Stromal cell of bone marrow (primary cell): ENCODE measurements at regions not wholly inside any gene's neighbourhood (a gene's known extent, or its start where the extent isn't known, plus 50 kb on each side); places are given as distances from the start of the nearest gene placed in this dataset.
"Not testable (repeated sequence)": the region's sequence is repeated elsewhere in the genome, so short reads cannot be mapped to it uniquely, and the experiment has no call there.

Experiments
- DNase-seq: peaks from one replicate; pipeline ENCODE4 v3.0.0-alpha.2; 2012; ENCODE audit warnings: low read depth

GRCh38 chr5:168126606-168127005 lies 164.8 kb upstream of the WWC1 start:
- no peak for DNase-seq

DNA sequence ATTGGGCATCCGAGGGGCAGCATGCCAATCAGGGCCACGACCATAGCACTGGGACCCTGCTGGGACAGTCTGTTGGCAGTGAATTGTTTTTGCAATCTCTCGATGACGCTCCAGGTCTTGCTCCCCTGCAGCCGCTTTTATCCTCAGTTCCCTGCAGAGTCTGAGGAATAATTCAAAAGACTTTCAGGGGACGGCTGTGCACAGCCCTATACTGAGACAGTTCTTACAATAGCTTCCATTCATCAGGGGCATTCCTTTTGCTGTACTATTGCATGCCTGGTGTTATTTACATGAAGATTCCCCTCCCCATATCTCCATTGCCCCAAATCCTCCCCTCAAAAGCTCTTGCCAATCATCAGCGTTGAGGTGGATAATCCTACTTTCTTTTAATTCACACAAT lies 163.3 kb upstream of the WWC1 start:
- no peak for DNase-seq

- no peak for DNase-seq
Measured at GRCh38 chr5:168128557-168128956, 162.9 kb upstream of the WWC1 start.

DNA sequence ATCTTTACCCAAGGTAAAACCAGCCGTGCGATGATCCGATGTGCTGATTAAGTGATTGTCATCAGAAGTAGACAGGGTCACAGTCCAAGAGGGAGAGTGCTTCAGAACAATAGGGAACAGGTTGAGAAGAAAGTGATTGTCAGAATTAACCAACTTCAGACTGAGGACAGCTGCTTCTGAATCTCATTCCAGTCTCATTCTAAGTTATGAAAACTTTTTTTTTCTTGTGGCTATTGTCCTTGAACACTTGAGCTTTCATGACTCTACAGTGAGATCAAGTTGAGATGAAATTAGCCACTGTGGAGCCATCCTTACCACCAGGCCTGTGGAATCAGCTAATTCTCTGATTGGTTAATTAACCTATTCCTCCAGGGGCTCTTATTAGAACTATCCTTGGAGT lies 159.9 kb upstream of the WWC1 start:
- DNase-seq = no peak

- DNase-seq = no peak
Measured at GRCh38 chr5:168132241-168132641, 159.2 kb upstream of the WWC1 start.

- DNase-seq = no peak
Measured at GRCh38 chr5:168135897-168136296, 155.5 kb upstream of the WWC1 start.

DNA sequence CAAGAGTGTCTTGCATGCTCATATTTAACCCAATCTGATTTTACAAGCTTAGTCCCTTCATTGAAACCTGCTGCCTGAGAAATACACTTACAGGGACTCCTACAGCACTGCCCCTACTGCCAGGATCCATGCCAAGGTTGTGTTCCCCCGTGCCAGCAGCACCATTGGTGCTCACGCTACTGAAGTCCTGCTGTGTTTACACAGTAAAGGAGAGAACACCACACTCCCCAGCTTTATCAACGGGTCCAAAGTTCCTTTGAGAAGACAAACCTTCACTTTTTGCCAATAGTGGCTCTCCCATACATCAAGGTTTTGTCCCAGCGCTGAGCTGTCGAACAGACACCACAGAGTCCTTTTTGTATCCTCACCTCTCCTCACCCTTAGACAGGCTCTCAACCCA lies 155.1 kb upstream of the WWC1 start:
- DNase-seq = no peak

- DNase-seq = no peak
Measured at GRCh38 chr5:168137265-168137664, 154.2 kb upstream of the WWC1 start.

- DNase-seq = no peak
Measured at GRCh38 chr5:168140241-168140640, 151.2 kb upstream of the WWC1 start.

DNA sequence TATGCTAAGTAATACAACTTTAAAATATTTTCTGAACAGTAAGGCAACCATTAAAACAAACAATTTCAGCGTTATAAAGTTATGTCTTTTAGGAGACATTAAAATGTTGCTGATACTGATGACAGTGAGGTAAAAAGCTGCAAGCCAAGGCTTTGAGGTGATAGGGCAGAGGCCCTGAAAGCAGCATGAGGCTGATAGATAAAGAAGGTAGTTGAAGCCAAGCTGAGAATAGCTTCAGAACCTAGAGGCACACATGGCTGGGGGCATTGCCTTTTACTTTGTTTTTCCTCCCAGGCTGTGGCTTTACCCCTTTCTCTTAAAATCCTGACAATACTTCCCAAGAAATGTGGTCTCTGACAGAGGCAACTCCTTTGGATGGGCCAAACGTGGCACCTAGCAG lies 149.0 kb upstream of the WWC1 start:
- no peak for DNase-seq

GRCh38 chr5:168143521-168143920 lies 147.9 kb upstream of the WWC1 start:
- not testable (repeated sequence) for DNase-seq

GRCh38 chr5:168147106-168147505 lies 144.3 kb upstream of the WWC1 start:
- no peak for DNase-seq

- DNase-seq = no peak
Measured at GRCh38 chr5:168147568-168148360, 143.7 kb upstream of the WWC1 start.

DNA sequence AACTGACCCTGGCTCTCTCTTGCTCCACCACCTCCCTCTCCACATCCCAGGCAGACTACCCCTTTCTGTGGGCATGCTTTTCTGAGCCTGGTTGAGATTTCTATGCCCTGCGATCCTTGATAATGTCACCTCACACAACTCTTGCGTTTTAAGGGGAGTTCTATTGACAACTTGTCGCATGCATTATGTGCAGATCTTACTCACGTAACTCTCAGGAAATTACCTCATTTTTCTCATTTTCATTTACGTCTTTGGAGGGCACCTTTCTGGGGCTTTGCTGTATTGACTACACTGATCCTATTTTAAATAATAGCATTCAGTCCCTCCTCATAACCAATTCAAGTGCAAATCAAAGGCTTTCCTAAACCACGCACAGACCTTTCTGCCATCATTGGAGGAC lies 140.4 kb upstream of the WWC1 start:
- no peak for DNase-seq

- DNase-seq = no peak
Measured at GRCh38 chr5:168152660-168153059, 138.8 kb upstream of the WWC1 start.

DNA sequence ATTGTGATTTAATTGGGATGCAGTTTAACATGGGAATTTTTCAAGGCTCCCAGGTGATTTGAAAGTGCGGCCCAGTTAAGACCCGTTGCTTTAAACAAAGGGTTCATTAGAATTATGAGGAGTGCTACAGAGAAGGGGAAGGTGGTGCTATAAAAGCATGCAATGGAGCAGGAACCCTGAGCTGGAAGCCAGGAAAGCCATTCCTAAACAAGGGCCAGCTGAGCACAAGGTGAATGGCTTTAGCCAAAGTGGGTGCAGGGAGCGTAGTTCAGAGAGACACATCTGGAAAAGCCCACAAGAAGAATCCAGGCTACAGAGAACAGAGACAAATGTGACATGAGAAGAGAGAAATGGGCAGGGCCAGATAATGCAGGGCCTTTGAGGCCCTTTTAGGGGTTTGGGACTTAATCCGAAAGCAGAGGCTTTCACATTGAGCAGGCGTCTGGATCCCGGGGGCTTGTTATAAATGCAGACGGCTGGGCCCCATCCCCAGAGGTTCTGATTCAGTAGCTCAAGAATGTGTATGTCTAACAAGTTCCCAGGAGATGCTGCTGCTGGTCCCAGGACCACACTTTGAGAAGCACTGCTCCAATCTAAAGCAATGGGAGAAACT lies 138.1 kb upstream of the WWC1 start:
- DNase-seq = no peak

GRCh38 chr5:168153876-168154270 lies 137.6 kb upstream of the WWC1 start:
- DNase-seq = no peak

DNA sequence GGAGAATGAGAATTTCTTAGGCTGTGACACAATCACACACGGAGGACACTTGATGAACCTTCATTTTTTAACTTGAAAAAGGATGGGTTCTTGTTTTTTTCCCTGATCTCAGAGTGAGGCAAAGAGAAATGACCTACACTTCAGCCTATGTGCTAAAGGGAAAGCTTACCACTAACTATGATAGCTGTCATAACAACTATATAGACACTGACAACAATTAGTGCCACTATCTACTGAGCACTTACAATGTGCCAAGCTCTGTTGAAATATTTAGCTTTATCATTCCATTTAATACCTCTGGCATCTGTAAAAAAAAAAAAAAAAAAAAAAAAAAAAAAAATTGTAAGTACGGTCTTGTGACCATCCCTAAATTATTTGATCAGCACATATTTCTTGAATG lies 135.9 kb upstream of the WWC1 start:
- DNase-seq = no peak

- DNase-seq = no peak
Measured at GRCh38 chr5:168156170-168156569, 135.3 kb upstream of the WWC1 start.

GRCh38 chr5:168157141-168157540 lies 134.3 kb upstream of the WWC1 start:
- DNase-seq = no peak

GRCh38 chr5:168159425-168159824 lies 132.0 kb upstream of the WWC1 start:
- DNase-seq = no peak

- no peak for DNase-seq
Measured at GRCh38 chr5:168162464-168162863, 129.0 kb upstream of the WWC1 start.

DNA sequence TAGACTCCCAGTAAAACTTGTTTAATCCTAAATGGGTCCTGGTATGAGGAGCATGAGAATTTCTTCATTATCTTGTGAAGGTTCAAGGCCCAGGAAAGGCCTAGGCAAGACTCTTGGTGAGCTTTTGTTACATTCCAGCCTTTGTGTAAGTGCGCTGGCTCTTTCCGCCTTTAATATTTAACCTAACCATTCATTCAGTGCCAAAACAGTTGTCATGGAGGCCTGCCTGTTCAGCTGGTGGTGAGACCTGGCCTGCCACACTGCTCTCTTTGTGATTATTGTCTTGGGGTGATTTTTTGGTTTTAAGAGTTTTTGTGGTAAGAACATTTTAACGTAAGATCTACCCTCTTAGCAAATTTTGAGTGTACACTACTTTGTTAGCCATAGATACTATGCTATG lies 127.5 kb upstream of the WWC1 start:
- no peak for DNase-seq
